ENCODE measurements at regions not wholly inside any gene's neighbourhood (a gene's known extent, or its start where the extent isn't known, plus 50 kb on each side); places are given as distances from the start of the nearest gene placed in this dataset.

DNA sequence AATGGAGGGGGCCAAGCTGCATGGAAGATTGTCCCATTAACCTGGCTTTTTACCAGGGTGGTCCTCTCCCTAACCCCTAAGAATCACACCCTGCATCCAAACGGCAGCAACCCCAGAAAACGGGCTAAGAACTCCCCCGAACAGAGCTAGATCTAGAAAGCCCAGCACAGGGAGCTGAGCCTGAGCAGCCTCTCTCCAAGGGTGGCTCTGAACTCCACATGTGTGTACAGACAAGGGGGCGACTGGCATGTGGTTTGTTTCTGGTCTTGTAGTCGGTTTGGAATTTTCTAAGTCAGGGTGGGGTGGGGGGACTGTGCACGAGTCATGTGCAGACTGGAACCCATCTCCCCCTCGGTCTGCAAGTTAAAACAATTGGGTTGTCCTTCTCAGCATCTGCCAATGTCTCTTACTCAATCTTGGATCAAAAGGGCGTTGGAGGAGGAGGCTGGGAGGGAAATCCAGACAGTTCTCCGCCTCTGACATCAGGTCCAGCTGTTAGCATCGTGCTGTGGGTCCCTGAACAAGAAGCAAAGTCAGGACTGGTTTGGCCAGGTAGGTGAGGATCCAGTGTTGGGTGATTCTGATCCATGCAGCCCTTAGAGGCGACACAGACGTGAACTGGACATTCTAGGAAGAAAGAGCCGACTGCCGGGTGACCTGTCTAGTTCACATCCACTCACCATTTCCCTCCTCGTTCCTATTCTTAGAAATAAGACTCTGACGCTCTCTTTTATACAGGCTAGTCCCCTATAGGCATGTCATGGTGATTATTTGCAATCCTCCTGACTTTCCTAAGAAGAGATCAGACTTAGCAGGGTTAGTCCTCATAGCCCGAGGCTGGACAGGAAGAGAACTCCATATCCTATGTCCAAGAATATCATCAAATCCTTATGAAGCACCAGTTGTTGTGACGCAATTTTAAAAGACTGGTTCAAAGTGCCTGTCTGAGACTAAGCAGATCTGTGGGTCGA, 381.8 kb downstream of the SOX9 start:
- DNase-seq (ENCODE audit: low read depth) = no peak

DNA sequence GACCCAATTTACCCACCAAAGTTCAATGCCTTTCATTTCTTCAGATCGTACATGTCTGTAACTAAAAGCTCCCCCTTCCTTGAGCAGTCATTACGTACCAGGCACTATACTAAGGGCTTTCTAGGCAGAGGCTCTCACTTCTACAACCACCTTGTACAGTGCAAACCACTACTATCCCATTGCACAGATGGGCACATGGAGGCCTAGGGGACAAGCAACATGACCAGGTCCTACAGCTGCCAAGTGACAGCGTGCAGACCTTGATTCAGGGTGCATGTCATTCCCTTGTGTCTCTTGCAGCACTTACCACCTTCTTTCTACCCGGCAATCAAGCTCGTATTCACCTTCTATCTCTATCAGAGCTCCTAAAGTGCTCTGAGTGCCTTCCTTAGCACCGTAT, 382.7 kb downstream of the SOX9 start:
- no peak for DNase-seq (ENCODE audit: low read depth)

DNA sequence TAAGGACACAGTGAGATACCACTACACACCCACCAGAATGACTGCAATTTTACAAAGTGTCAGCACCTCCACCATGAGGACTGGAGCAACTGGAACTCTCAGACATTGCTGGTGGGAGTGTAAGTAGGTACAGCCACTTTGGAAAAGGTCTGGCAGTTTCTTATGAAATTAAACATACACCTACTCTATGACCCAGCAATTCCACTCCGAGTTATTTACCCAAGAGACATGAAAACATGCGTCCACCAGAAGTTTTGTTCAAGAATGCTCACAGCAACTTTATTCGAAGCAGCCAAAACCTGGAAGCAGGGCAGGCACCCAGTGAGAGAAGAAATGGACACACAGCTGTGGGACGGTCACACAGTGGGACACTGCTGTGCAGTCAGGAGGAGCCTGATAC, 384.0 kb downstream of the SOX9 start:
- DNase-seq (ENCODE audit: low read depth) = no peak

DNA sequence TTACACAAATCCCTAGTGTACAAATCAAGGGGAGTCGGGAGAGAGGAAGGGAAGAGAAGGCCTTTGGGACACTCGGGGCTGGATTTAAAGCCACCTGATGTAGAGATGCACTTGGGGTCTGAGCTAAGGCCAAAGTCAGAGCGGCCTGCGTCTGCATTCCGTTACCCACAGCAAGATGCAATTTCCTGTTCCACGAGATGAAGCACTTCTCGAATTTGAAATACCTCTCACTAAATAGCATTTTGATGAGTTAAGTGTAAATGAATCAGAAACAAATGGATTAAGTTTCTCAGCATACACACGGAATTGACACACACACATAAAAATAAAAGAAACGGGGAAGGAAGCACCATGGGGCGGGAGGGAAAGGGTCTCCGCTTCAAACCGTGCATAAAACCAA, 386.0 kb downstream of the SOX9 start:
- DNase-seq (ENCODE audit: low read depth) = no peak

DNA sequence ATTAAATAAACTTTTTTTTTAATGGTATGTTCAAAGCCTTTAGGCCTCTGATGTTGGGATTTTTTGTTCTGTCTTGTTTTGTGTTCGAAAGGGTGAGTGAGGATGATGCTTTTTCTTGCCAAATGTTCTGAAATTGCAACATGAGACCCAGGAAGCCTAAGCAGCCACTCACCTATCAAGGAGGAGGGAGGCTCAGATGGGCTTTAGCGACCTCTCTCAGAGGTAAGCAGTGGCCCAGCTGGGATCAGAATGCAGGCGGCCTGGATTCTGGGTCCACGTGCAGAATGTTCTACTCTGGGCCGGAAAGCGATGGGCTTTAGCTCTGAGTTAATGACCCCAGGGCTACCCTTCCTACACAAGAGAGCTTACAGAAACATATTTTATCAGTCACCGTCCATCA, 386.6 kb downstream of the SOX9 start:
- DNase-seq (ENCODE audit: low read depth) = no peak

- DNase-seq (ENCODE audit: low read depth) = no peak
Observed at GRCh38 chr17:72510351-72511016, 389.7 kb downstream of the SOX9 start.

GRCh38 chr17:72511242-72511641, 390.4 kb downstream of the SOX9 start:
- no peak for DNase-seq (ENCODE audit: low read depth)

DNA sequence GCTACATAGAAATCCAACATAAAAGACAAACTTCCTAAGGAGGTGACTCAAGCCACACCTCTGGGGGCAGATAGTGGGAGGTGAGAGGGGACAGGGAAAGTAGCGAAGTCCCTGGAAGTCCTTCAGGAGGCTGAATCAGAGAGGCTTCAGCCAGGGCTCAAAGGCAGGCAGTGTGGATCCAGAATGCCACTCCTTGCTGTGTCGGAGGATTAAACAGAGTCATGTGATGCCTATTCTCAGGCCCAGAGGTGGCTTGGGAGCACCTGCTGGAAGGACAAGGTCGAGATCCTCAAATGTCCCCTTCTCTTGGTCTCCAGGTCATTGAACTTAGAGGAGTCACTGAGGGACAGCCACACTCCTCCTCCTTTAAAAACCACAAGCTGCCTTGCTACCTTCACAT, 391.1 kb downstream of the SOX9 start:
- DNase-seq (ENCODE audit: low read depth) = no peak

DNA sequence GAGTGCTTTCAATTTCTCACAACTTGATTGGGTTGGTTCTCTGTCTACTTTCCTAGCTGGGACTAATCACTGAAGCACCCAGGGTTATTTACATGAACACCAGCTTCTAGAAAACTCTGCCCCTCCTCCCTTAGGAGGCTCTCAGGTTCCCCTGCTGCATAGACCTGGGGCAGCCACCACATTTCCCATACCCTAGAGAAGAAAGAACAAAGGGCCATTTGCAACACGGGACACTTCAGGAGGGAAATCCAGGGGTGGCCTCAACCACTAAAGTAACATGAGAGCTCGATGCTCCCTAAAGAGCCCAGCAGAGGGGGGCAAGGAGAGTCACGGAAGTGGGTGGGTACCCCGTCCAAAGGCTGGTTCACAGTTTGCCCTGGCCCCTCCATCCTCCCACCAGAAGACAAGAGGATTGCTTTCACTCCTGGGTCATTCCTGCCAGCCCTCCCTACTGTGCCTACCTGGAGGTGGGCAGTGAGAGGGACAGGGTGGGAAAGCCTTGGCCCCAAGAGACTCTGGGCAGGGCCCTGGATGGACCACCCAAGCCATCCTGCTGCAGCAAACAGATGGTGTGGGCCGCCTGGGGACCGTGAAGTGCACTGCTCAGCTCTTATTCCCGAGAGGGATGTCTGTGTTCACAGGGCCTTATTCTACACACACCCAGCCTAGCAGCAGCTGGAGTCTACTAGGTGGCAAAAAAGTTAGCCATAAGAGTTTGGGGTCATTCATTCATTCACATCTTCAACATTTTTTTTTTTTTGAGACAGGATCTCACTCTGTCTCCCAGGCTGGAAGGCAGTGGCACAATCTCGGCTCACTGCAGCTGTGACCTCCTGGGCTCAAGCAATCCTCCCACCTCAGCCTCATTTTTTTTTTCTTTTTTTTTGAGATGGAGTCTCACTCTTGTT, 392.1 kb downstream of the SOX9 start:
- no peak for DNase-seq (ENCODE audit: low read depth)

DNA sequence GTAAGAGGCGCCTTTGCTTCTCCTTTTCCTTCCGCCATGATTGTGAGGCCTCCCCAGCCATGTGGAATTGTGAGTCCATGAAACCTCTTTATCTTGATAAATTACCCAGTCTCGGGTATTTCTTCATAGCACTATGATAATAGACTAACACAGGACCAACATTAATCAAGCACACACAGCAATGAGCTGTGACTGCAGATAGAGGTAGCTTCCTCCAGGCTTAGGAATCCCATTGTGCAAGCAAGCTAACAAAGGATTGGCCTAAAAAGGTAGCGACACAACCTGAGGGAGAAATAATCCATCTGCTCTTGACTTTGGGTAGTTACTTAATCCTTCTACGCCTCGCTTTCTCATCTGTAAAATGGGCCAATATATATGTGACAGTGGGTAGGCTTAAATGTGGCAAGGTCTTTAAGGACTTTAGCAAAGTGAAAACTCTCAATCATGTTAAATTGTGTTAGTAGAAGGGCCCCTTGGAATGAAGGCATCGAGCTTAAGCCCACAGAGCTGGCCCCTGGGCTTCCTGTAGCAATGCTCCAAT, 393.6 kb downstream of the SOX9 start:
- DNase-seq (ENCODE audit: low read depth) = no peak

- no peak for DNase-seq (ENCODE audit: low read depth)
Observed at GRCh38 chr17:72514891-72515290, 394.1 kb downstream of the SOX9 start.

- no peak for DNase-seq (ENCODE audit: low read depth)
Observed at GRCh38 chr17:72515291-72516065, 394.7 kb downstream of the SOX9 start.

- no peak for DNase-seq (ENCODE audit: low read depth)
Observed at GRCh38 chr17:72516772-72517399, 396.1 kb downstream of the SOX9 start.

DNA sequence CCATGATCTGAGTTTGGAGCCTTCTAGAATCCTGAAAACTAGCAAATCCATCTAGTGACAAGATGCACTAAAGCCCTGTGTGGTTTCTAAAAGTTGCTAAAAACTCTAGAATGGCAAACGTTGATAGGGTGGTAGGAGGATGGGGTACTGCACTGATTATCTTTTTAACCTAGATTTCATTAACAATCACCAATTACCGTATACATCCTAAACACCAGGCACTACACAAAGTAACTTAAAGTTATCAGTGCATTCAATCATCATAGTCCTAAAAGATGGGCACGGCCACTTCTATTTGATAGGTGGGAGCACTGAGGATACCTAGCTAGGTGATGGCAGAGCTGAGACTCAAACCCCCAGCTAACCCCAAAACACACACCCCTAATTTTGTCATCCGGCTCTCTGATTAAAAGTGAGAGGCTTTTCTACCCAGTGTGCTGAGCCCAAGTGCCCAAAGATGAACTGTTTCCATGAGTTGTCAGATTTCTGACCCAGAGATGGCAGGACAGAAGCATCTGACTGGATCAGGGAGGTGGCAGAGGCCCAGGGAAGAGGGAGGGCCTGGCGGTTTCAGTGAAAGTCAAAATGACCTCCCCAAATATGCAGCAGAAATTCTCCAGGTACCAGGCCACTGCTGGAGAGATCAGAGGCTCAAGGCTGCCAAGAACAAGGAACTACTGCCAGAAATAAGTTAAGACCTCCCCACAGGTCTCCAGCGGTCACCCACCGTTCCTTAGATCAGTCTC, 396.8 kb downstream of the SOX9 start:
- no peak for DNase-seq (ENCODE audit: low read depth)

DNA sequence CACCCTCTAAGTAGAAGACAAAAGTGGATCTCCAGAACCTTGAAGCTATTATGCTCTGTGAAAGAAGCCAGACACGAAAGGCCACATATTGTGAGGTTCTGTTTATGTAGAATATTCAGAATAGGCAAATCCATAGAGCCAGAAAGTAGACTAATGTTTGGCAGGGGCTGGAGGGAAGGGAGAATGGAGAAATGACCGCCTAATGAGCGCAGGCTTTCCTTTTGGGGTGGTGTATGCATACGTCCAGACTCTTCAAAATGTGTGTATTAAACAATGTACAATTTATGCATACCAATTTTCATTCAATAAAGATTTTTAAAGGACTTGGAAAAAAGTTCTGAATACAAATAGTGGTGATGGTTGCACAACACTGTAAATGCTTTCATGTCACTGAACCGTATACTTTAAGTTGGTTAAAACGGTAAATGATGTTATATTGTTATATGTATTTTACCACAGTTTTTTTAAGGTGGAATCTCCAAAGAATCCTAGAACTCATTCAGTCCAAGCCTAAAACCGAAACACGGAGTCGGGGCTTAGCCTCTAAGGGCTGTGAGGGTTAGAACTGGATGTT, 397.4 kb downstream of the SOX9 start:
- DNase-seq (ENCODE audit: low read depth) = no peak

- no peak for DNase-seq (ENCODE audit: low read depth)
Observed at GRCh38 chr17:72518753-72519597, 398.2 kb downstream of the SOX9 start.

DNA sequence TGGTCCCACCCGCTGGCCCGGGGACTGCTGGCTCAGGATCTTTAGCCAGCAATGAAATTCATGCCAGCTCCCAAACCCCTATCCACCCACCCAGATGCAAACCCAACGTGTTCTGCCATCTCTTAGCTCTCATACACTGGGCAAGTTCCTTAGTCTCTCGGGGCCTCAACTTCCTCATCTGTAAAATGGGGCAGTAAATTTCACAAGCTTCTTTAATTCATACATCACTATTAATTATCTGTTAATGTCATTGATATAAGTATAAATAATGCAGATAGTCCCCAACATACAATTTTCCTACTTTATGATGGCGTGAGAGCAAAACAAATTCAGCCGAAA, 398.7 kb downstream of the SOX9 start:
- DNase-seq (ENCODE audit: low read depth) = no peak

- DNase-seq (ENCODE audit: low read depth) = no peak
Observed at GRCh38 chr17:72520665-72521303, 400.0 kb downstream of the SOX9 start.

All from activated T-helper 9 cell treated with anti-CD3 and anti-CD28 coated beads, Interleukin-2, amount 50 U/mL, for 16 hours (primary cell).